GM12878 (cell line): ENCODE measurements at regions not wholly inside any gene's neighbourhood (a gene's known extent, or its start where the extent isn't known, plus 50 kb on each side); places are given as distances from the start of the nearest gene placed in this dataset.

Source experiments
- CEBPZ ChIP-seq: fragments of 150-350 bp; IDR thresholded peaks from 2 replicates; pipeline ENCODE4 v1.6.1; 2016; ENCODE audit warnings: low read depth, low read length
- EED ChIP-seq: sonication (generic); IDR thresholded peaks from 2 replicates; pipeline ENCODE4 v1.6.1; 2016; ENCODE audit warnings: antibody characterized with exemption, low read depth
- POU2F2 ChIP-seq: IDR thresholded peaks from 3 replicates; pipeline ENCODE4 v1.6.1; 2011; ENCODE audit warnings: low read depth, mild to moderate bottlenecking, low read length, borderline replicate concordance
- RAD51 ChIP-seq: fragments of 450-650 bp; IDR thresholded peaks from 2 replicates; pipeline ENCODE4 v1.6.1; 2016; ENCODE audit warnings: moderate library complexity, mild to moderate bottlenecking, inconsistent platforms
- RCOR1 ChIP-seq: conservative IDR thresholded peaks from 2 replicates; pipeline ENCODE4 v1.6.1; 2012; ENCODE audit warnings: low read depth, low read length, improper control_type of control experiment
- SIN3A ChIP-seq: IDR thresholded peaks from 2 replicates; pipeline ENCODE4 v1.6.1; 2012; ENCODE audit warnings: low read depth, low read length, improper control_type of control experiment
- STAT3 ChIP-seq: IDR thresholded peaks from 2 replicates; pipeline ENCODE4 v1.6.1; 2011; ENCODE audit warnings: low read depth, low read length, improper control_type of control experiment
- TCF7 ChIP-seq: IDR thresholded peaks from 2 replicates; pipeline ENCODE4 v1.6.1; 2014; ENCODE audit warnings: antibody characterized with exemption, borderline replicate concordance
- TF ChIP-seq, protein P1 (sequence below): fragments of 450-650 bp; IDR thresholded peaks from 2 replicates; pipeline ENCODE4 v1.6.1; 2016; ENCODE audit warnings: mild to moderate bottlenecking, moderate library complexity, borderline replicate concordance
- TF ChIP-seq, protein P2 (sequence below): fragments of 450-650 bp; IDR thresholded peaks from 2 replicates; pipeline ENCODE4 v1.6.1; 2017; ENCODE audit warnings: mild to moderate bottlenecking, moderate library complexity

- TF ChIP-seq CEBPZ: no peak
- no peak for TF ChIP-seq RAD51
- TF ChIP-seq EED: no peak
- no peak for TF ChIP-seq STAT3
- no peak for TF ChIP-seq RCOR1
- TF ChIP-seq, protein P1, sequence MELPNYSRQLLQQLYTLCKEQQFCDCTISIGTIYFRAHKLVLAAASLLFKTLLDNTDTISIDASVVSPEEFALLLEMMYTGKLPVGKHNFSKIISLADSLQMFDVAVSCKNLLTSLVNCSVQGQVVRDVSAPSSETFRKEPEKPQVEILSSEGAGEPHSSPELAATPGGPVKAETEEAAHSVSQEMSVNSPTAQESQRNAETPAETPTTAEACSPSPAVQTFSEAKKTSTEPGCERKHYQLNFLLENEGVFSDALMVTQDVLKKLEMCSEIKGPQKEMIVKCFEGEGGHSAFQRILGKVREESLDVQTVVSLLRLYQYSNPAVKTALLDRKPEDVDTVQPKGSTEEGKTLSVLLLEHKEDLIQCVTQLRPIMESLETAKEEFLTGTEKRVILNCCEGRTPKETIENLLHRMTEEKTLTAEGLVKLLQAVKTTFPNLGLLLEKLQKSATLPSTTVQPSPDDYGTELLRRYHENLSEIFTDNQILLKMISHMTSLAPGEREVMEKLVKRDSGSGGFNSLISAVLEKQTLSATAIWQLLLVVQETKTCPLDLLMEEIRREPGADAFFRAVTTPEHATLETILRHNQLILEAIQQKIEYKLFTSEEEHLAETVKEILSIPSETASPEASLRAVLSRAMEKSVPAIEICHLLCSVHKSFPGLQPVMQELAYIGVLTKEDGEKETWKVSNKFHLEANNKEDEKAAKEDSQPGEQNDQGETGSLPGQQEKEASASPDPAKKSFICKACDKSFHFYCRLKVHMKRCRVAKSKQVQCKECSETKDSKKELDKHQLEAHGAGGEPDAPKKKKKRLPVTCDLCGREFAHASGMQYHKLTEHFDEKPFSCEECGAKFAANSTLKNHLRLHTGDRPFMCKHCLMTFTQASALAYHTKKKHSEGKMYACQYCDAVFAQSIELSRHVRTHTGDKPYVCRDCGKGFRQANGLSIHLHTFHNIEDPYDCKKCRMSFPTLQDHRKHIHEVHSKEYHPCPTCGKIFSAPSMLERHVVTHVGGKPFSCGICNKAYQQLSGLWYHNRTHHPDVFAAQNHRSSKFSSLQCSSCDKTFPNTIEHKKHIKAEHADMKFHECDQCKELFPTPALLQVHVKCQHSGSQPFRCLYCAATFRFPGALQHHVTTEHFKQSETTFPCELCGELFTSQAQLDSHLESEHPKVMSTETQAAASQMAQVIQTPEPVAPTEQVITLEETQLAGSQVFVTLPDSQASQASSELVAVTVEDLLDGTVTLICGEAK: no peak
- TF ChIP-seq TCF7: no peak
- TF ChIP-seq, protein P2, sequence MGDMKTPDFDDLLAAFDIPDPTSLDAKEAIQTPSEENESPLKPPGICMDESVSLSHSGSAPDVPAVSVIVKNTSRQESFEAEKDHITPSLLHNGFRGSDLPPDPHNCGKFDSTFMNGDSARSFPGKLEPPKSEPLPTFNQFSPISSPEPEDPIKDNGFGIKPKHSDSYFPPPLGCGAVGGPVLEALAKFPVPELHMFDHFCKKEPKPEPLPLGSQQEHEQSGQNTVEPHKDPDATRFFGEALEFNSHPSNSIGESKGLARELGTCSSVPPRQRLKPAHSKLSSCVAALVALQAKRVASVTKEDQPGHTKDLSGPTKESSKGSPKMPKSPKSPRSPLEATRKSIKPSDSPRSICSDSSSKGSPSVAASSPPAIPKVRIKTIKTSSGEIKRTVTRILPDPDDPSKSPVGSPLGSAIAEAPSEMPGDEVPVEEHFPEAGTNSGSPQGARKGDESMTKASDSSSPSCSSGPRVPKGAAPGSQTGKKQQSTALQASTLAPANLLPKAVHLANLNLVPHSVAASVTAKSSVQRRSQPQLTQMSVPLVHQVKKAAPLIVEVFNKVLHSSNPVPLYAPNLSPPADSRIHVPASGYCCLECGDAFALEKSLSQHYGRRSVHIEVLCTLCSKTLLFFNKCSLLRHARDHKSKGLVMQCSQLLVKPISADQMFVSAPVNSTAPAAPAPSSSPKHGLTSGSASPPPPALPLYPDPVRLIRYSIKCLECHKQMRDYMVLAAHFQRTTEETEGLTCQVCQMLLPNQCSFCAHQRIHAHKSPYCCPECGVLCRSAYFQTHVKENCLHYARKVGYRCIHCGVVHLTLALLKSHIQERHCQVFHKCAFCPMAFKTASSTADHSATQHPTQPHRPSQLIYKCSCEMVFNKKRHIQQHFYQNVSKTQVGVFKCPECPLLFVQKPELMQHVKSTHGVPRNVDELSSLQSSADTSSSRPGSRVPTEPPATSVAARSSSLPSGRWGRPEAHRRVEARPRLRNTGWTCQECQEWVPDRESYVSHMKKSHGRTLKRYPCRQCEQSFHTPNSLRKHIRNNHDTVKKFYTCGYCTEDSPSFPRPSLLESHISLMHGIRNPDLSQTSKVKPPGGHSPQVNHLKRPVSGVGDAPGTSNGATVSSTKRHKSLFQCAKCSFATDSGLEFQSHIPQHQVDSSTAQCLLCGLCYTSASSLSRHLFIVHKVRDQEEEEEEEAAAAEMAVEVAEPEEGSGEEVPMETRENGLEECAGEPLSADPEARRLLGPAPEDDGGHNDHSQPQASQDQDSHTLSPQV: no peak
- no peak for TF ChIP-seq POU2F2
- no peak for TF ChIP-seq SIN3A
- TF ChIP-seq, all 136 proteins: peak for 0
Measured at GRCh38 chr7:34299066-34299465, 359.0 kb upstream of the NPSR1 start (continued).
